ENCODE measurements at regions not wholly inside any gene's neighbourhood (a gene's known extent, or its start where the extent isn't known, plus 50 kb on each side); places are given as distances from the start of the nearest gene placed in this dataset.

DNA sequence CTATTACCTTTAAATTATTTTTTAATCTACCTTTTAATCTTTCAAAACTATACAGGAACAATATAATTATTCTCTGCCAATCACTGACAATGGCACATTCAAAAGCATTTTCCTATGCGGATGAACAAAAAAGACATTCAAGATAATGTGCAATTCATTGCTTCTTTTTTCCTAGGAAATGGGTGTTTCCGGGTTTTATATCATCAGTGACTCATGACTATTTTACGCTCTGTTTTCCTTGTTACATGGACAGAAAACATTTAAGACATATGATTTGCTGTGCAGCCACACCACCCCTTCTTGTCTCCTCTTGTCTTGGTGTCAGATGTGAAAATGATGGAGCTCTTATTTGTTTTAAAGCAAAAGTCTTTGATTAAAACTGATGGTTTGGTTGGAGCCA, 184.7 kb upstream of the LINC00305 start:
- TF ChIP-seq, protein P1, sequence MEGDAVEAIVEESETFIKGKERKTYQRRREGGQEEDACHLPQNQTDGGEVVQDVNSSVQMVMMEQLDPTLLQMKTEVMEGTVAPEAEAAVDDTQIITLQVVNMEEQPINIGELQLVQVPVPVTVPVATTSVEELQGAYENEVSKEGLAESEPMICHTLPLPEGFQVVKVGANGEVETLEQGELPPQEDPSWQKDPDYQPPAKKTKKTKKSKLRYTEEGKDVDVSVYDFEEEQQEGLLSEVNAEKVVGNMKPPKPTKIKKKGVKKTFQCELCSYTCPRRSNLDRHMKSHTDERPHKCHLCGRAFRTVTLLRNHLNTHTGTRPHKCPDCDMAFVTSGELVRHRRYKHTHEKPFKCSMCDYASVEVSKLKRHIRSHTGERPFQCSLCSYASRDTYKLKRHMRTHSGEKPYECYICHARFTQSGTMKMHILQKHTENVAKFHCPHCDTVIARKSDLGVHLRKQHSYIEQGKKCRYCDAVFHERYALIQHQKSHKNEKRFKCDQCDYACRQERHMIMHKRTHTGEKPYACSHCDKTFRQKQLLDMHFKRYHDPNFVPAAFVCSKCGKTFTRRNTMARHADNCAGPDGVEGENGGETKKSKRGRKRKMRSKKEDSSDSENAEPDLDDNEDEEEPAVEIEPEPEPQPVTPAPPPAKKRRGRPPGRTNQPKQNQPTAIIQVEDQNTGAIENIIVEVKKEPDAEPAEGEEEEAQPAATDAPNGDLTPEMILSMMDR (IDR thresholded peaks at IDR 0.05) = no peak
- TF ChIP-seq POLR2A (IDR thresholded peaks at IDR 0.05; ENCODE audit: low read depth) = no peak
- TF ChIP-seq POLR2AphosphoS5 (IDR thresholded peaks at IDR 0.05) = no peak
- no peak for TF ChIP-seq EP300 (IDR thresholded peaks at IDR 0.05)

All from esophagus muscularis mucosa (tissue), 4 donors.